ENCODE measurements at regions not wholly inside any gene's neighbourhood (a gene's known extent, or its start where the extent isn't known, plus 50 kb on each side); places are given as distances from the start of the nearest gene placed in this dataset.

DNA sequence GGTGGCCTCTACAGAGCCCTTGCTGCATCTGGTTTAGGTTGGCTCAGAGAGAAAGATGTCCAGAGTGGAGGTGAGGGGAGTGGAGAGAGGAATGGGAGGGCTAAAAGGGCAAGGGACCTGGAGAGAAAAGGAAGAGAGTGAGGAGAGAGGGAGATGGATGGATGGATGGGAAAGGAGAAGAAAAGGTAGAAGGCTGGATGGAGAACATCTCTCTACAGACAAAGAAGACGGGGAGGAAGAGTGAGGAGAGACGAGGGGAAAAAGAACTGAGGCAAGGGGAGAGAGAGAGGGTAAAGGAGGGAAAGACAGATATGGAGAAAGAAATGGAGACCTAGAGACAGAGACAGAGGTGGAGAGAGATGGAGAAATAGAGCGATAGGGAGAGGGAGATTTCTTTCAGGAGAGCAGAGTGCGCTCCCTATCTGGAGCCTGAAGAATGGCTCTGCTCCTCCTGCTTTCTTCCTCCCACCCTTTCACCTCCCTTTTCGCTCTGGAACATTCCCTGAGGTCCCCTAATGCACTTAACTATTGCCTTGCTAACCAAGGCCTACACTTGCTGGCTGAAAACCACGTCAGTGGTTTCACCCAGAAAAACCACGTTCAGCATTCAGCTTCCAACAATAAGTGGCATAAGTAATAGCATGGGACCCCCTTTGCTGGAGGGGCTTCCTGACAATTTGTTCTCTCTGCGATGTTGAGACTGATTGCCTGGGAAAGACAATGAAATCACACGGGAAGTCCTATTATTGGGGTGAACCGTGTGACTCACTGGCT lies 286.3 kb downstream of the CDH26 start:
- no peak for DNase-seq (ENCODE audit: low read depth in 2 of 2)

DNA sequence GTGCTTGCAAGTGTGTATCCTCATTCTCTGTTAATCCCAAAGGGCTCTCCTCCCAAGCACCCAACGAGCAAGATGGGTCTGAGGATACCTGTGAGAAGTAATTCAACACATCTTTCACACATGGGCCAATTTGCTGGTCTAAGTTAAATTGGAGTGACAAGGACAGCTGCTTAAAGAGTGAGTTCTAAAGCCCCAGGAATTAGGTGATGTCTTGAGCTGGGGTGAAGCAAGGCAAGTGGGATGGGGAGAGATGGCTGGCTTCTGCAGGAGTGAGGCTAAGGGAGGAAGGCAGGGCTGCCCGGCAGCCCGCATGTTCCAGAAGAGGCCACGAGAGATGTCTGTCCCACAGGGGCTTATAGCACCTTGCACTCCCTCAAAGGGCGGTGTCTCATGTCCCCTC lies 288.5 kb downstream of the CDH26 start:
- no peak for DNase-seq (ENCODE audit: low read depth in 2 of 2)

- no peak for DNase-seq (ENCODE audit: low read depth in 2 of 2)
These were observed 291.2 kb downstream of the CDH26 start for GRCh38 chr20:60249436-60249835.

DNA sequence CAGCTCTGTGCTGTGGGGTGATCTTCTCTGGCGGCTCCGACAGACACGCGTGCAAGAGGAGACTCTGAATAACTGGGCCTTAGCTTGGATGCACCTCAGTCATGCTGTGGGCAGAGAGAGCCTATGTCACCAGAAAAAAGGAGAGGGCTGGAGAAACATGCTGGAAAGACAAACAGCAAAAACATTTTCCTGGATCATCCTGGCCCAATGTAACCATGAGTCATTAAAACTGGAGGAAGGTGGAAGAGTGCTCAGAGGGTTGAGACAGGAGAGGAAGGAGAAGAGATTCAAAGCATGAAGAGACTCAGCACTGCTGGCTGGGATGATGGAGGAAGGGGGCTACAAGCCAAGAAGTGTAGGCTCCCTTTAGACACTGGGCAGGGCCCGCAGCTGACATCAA lies 292.0 kb downstream of the CDH26 start:
- DNase-seq (ENCODE audit: low read depth in 2 of 2): no peak

- no peak for DNase-seq (ENCODE audit: low read depth in 2 of 2)
These were observed 294.6 kb downstream of the CDH26 start for GRCh38 chr20:60252866-60253265.

DNA sequence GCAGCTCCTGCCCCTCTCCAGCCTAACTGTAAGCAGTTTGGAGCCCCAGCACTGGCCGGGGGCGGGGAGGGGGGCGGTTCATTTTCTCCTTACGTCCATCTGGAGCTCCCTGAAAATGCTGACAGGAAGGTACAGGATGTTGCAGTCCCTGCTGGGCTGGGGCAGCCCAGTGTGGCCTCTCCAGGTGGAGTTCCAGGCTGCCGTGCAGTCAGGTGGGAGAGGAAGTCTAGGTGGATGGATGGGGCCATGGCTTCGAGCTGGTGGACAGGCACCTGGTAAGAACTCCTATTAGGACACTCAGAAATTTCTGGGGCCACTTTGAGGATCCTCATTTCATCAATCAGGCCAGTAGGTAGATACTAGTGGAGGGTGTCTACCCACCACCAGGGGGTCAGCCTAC lies 295.2 kb downstream of the CDH26 start:
- DNase-seq (ENCODE audit: low read depth in 2 of 2): no peak

DNA sequence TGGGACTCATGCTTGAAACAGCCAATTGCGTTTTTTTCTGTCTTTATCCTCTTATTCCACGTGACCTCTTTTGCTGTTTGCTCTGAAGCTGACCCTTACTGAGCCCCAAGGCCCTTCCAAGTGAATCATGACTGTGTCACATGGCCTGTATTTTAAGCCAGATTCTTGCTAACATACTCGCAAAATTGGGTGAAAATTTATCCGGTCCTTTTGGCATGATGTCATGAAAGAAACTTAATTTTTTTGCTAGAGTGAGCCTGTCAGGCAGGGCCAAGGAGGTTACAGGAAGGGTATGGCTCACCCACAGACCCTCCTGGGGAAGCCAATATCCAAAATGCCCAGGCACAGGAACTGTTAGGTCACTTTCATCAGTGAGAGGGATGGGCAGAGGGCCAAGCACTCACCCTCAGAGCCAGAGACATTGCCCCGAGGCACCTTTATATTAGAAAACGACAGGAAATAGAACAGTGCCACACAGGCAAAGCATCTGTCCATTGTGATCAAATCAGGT lies 296.7 kb downstream of the CDH26 start:
- no peak for DNase-seq (ENCODE audit: low read depth in 2 of 2)

DNA sequence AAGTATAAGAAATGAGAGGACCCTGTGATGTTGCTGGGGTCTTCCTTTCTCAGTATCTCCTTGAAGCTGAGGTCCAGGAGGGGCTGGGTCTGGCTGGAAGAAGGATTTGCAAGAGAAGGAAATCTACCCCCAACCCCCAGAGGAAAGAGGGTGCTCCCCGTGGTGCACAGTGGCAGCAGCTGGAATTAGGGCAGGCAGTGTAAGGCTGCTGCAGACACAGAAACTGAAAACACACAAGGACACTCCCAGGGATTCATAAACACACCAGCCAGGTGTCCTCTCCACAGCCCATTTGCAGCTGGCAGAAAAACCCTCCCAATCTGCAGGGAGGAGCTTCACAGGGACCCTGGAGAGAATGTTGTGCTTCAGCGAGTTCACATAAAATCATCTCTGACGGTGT lies 297.2 kb downstream of the CDH26 start:
- no peak for DNase-seq (ENCODE audit: low read depth in 2 of 2)

DNA sequence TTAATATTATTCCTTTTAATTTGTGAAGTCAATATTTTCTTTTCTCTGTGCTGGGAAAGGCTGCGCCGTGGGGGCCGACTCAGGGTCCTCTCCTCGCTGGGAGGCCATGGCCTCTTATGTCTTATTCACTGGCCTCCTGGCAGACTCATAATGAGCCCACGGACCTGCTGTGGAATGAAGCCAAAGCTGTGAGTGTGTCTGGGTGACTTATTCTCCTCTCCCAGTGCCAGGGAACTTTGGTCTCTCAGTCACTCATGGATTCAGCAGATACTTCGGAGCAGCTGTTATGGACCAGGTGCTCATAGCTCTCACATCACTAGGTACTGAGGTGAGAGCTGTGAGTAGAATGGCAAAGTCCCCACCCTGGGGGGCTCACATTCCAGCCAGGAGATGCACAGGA lies 297.6 kb downstream of the CDH26 start:
- DNase-seq (ENCODE audit: low read depth in 2 of 2): no peak

DNA sequence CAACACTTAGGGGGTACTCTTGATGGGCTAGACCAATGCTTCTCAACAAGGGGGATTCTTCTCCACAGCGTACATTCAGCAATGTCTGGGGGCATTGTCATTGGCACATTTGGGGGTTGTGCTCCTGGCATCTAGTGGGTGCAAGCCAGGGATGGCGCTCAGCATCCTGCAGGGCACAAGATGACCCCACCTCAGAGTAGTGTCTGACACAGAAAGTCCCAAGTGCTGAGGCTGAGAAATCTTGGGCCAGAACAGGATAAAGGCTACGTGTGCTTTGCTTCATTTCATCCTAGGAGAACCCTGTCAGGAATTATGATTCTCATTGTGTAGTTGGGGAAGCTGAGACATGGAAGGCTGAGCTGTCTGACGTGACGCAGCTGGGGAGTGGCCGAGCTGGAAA lies 298.6 kb downstream of the CDH26 start:
- DNase-seq (ENCODE audit: low read depth in 2 of 2): no peak

DNA sequence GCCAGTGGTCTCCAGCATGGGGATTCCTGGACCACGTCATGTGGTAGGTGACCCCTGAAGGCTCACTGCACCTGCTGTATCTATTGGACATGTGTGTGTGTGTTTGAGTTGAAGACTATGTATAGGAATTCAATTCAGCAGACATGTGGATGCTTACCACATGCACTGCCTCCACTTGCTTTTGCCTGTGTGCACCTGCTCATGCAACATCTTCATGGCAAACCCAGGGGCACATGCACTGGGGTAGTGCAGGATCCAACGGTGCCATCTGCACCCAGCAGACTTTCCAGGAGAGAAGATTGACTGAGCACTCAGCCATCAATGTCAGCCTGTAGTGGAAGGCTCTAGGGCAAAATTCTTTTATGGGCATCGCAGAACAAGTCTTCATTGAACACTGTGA lies 299.4 kb downstream of the CDH26 start:
- no peak for DNase-seq (ENCODE audit: low read depth in 2 of 2)

DNA sequence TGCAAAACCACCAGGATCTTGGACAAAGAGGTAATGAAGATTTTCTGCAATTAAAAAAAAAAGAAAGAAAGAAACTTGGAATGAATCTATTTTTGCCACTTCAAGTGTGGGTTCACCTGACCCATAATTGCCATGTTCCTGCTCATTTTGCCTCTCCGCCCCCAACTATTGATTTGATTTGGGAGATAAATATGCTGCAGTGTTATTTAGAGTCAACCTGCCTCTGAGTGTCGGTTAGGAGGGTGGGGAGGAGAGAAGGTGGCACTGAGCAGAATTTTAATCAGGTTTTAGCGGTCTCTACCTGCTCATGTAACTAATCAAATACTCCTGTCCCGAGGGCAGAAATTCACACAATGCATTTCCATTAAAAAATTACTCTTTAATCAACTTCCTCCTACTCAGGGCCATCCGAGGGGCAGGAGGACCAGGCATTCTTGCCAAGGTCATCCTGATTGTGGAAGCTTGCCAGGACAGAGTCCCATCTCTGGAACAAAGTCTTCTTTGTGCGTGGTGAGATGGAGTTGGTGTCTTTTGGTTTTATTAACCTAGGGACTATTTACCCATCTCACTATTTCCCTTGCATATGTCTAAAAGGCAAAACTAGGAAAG lies 300.1 kb downstream of the CDH26 start:
- DNase-seq (ENCODE audit: low read depth in 2 of 2): no peak

GRCh38 chr20:60261333-60261732 lies 303.1 kb downstream of the CDH26 start:
- DNase-seq (ENCODE audit: low read depth in 2 of 2): no peak

DNA sequence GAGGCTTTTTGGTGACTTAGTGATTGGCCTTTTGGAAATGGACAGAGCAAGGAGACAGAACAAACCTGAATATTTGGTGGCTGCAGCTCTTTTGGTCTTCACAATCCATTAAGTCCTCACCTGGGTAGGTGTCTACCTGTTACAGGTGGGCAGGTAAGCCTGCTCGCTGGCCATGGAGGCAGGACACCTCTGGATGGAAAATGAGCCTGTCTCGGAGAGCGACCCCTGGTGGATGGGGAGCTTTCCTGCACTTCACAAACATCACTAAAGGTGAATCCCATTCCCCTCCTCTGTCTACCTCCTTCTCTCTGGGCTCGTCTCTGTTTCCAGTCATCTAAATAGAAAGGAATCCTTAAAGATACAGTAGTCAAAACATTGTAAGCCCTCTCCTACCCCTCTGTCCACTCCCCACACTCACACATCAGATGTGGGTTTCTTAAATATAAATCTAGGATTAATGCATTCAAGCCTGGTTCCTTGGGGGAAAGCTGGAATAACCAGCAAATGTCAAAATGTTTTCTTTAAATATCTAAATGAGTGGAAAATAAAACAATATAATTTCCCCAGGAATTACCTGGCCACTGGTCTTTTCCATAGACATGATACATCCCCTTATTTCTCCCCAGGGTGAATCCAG lies 304.9 kb downstream of the CDH26 start:
- DNase-seq (ENCODE audit: low read depth in 2 of 2): peak; percentile 12 to 39

DNA sequence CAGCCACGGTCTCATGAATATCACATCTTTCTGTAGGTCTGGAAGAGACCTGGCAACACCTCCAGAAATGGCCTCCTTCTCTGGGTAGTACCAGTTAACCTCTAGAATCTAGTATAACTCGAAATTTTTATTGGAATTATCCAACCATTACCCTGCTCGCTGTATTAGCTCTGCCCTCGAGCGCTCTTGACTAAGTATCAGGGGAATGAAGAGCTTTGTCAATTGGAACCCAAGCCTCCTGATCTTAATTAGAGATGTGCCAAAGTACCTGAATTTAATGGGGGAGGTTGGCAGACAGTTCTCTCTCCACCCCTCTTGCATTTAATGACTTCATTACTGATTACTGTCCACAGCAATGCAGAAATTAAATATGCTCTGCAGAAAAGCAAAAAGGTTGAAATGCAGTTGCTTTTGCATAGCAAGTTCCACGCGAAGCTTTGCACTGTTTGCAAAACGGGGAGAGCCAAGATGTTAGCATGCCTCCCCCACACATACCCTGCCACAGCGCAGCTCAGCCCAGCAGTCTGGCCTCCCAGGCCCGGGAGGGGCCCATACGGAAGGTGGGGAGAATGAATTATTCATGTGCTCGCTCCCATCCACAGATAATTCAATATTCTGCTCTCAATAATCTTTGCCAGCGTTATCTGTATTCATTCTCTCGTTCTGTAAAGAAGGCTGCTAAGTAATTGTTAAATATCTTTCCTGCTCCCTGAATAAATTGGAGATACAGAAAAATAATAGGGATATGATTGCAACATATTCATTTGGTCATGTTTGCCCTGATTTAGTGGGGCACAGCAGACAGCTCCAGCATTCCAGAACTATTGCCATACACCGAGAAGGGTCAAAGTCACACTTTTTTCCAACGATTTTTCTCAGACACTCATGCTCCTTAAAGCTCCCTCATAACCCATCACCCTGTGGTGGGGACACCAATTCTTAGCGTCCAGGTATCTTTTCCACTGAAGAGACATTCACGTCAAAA lies 305.8 kb downstream of the CDH26 start:
- DNase-seq (ENCODE audit: low read depth in 2 of 2): no peak

GRCh38 chr20:60266177-60266823 lies 308.1 kb downstream of the CDH26 start:
- no peak for DNase-seq (ENCODE audit: low read depth in 2 of 2)

DNA sequence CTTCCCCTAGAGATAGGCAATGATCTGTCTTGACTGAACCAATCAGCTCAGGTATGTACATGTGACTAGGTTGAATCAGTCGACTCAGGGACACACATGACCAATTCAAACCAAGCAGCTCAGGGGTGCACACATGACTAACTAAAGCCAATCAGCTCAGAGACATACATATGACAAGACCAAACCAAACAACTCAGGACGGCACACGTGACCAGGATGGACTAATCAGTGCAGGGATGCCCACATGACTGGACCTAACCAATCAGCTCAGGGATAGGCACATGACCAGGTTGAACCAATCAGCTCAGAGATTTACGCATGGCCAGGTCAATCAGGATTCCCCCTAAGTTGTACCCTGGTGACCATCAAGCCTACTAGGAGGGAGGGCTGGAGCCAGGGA lies 310.3 kb downstream of the CDH26 start:
- no peak for DNase-seq (ENCODE audit: low read depth in 2 of 2)

DNA sequence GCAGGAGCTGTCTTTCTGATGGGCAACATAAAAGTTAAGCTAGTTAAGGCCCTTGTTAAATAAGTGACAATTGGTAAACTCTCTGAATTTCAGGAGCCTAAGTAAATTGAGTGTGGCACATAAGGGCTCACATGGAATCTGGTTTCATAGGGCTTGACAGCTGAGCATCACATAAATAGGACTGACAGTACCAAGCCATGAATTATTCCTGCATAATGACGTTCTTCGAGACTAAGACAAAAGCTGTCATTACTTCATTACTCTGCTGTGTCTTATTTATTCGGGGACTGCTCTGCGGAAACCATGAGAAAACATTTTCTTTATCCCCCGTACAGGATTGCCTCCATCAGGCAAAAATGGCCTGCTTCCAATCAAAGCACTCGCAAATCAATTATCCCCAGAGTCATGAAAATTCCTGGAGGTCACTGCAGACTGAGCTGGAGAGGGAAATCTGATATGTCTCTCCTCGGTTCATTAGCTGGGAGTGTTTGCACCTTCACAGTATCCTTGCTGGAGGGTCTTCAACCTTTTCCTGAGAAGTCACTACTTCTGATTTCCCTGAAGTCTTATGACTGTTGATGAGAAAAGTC lies 311.4 kb downstream of the CDH26 start:
- no peak for DNase-seq (ENCODE audit: low read depth in 2 of 2)

DNA sequence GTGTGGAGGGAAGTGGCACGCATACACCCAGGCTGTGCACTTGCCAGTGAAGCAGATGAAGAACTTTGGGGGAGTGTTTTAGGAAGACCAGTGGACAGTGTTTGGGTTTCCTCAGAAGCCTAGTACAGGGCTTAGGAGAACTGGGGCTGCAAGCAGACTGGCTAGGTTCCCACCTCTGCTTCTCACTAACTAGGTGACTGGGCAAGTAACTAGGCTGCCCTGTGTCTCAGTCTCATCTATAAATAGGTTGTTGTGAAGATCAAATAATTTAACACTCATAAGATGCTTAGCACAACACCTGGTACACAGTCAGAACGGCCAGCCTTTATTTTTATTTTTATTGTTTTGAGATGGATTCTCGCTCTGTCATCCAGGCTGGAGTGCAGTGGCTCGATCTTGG lies 312.1 kb downstream of the CDH26 start:
- DNase-seq (ENCODE audit: low read depth in 2 of 2): no peak

- DNase-seq (ENCODE audit: low read depth in 2 of 2): no peak
These were observed 313.4 kb downstream of the CDH26 start for GRCh38 chr20:60271597-60271996.

GRCh38 chr20:60272790-60273189 lies 314.6 kb downstream of the CDH26 start:
- DNase-seq (ENCODE audit: low read depth in 2 of 2): no peak

All from stimulated activated CD8-positive, alpha-beta memory T cell treated with anti-CD3 and anti-CD28 coated beads, Interleukin-7, amount 100 ng/mL, for 1 hour (primary cell).